HEK293 (cell line): ENCODE measurements at regions not wholly inside any gene's neighbourhood (a gene's known extent, or its start where the extent isn't known, plus 50 kb on each side); places are given as distances from the start of the nearest gene placed in this dataset.

ENCODE experiments used
- CTCF ChIP-seq: fragments of 450-650 bp; formaldehyde crosslinking; IDR thresholded peaks from 2 replicates; pipeline ENCODE4 v1.5.1; 2016; ENCODE audit warnings: missing biosample characterization, missing genetic modification characterization
- MEIS1 ChIP-seq: sonication (generic); formaldehyde crosslinking; IDR thresholded peaks from 2 replicates; pipeline ENCODE4 v1.8.1; 2022; ENCODE audit warnings: missing genetic modification reagents, mild to moderate bottlenecking, borderline replicate concordance
- TCF7L2 ChIP-seq: IDR thresholded peaks from 2 replicates; pipeline ENCODE4 v1.6.1; 2011; ENCODE audit warnings: low read depth, mild to moderate bottlenecking, inconsistent platforms, low read length, moderate library complexity, borderline replicate concordance
- ZNF596 ChIP-seq: fragments of 450-650 bp; IDR thresholded peaks from 2 replicates; pipeline ENCODE4 v1.5.0; 2018; ENCODE audit warnings: missing biosample characterization, mild to moderate bottlenecking, missing genetic modification characterization, moderate library complexity

- TF ChIP-seq TCF7L2: no peak
- no peak for TF ChIP-seq CTCF
- TF ChIP-seq MEIS1 (CRISPR knock-in tag): no peak
- TF ChIP-seq ZNF596 (tag by site-specific recombination): no peak
These were observed 561.0 kb upstream of the TBX3 start for GRCh38 chr12:115245020-115245419.
